C4-2B (cell line): ENCODE measurements at regions not wholly inside any gene's neighbourhood (a gene's known extent, or its start where the extent isn't known, plus 50 kb on each side); places are given as distances from the start of the nearest gene placed in this dataset.

Source experiments
- ZFX ChIP-seq: fragments of 450-650 bp; IDR thresholded peaks from 2 replicates; pipeline ENCODE4 v1.6.1; 2017
- TF ChIP-seq, protein P1 (sequence below): fragments of 450-650 bp; conservative IDR thresholded peaks from 2 replicates; pipeline ENCODE4 v1.5.1; 2017; ENCODE audit warnings: mild to moderate bottlenecking

DNA sequence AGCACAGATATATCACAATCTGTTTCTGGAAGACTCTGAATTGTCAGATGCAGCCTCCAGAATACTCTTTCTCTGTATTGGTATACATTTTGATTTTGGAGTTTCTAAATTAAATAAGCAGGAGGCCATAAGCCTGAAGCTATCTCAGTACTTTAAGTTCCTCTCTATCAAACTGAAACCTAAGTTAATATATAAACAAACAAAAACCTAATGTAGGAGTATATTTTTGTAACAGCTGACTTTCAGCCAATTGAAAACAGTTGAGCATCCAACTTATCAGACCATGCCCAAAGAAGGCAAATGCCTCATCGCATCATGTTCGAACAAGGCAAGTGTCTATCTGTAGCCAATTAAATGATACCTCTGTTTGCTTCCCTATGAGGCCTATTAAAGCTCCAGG lies 1054.4 kb downstream of the AMY1C start:
- TF ChIP-seq, protein P1, sequence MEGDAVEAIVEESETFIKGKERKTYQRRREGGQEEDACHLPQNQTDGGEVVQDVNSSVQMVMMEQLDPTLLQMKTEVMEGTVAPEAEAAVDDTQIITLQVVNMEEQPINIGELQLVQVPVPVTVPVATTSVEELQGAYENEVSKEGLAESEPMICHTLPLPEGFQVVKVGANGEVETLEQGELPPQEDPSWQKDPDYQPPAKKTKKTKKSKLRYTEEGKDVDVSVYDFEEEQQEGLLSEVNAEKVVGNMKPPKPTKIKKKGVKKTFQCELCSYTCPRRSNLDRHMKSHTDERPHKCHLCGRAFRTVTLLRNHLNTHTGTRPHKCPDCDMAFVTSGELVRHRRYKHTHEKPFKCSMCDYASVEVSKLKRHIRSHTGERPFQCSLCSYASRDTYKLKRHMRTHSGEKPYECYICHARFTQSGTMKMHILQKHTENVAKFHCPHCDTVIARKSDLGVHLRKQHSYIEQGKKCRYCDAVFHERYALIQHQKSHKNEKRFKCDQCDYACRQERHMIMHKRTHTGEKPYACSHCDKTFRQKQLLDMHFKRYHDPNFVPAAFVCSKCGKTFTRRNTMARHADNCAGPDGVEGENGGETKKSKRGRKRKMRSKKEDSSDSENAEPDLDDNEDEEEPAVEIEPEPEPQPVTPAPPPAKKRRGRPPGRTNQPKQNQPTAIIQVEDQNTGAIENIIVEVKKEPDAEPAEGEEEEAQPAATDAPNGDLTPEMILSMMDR, result no peak
- no peak for TF ChIP-seq ZFX
